BE2C (cell line): ENCODE measurements at regions not wholly inside any gene's neighbourhood (a gene's known extent, or its start where the extent isn't known, plus 50 kb on each side); places are given as distances from the start of the nearest gene placed in this dataset.

Experiments
- DNase-seq: peaks from one replicate; pipeline ENCODE4 v3.0.0-alpha.2; 2020
- H3K27me3 ChIP-seq: fragments of 250-450 bp; sonication (Bioruptor Pico); 2 replicates; pipeline ENCODE4 v1.5.1; 2020; ENCODE audit warnings: mild to moderate bottlenecking
- H3K36me3 ChIP-seq: fragments of 250-450 bp; sonication (Bioruptor Pico); 2 replicates; pipeline ENCODE4 v1.5.1; 2020; ENCODE audit warnings: mild to moderate bottlenecking
- H3K4me1 ChIP-seq: fragments of 250-450 bp; sonication (Bioruptor Pico); 2 replicates; pipeline ENCODE4 v1.5.1; 2020
- H3K4me3 ChIP-seq: 2 replicates; pipeline ENCODE4 v1.5.1; 2011; ENCODE audit warnings: low read depth, low read length
- H3K9me3 ChIP-seq: fragments of 250-450 bp; sonication (Bioruptor Pico); 2 replicates; pipeline ENCODE4 v1.5.1; 2020
- CTCF ChIP-seq: IDR thresholded peaks from 2 replicates; pipeline ENCODE4 v1.5.1; 2012; ENCODE audit warnings: mild to moderate bottlenecking, low read depth, low read length

- H3K36me3 ChIP-seq, result no peaks in the 10 kb centered on the region
- DNase-seq, result no peak
- H3K27me3 ChIP-seq, result no peaks in the 10 kb centered on the region
- H3K9me3 ChIP-seq, result no peaks in the 10 kb centered on the region
- TF ChIP-seq CTCF, result no peak
- H3K4me3 ChIP-seq, result no peak overlapping the region
- no peaks in the 10 kb centered on the region for H3K4me1 ChIP-seq
These were observed 216.2 kb upstream of the CHRNA7 start for GRCh38 chr15:31814082-31814481.

GRCh38 chr15:31815411-31816155 lies 214.7 kb upstream of the CHRNA7 start:
- Histone ChIP-seq H3K27me3 (0 out of 2 replicates have a peak, but pooled peaks cover 3% of the 10 kb centered on the region), H3K4me3 (no peak overlapping the region), H3K4me1 (no peaks in the 10 kb centered on the region), H3K9me3 (no peaks in the 10 kb centered on the region), H3K36me3 (no peaks in the 10 kb centered on the region)
- DNase-seq, result no peak
- no peak for TF ChIP-seq CTCF

- Histone ChIP-seq H3K27me3 (peaks cover 13% of the 10 kb centered on the region; the same call in 1 of the 2 replicates), H3K4me3 (no peak overlapping the region), H3K9me3 (no peaks in the 10 kb centered on the region), H3K4me1 (no peaks in the 10 kb centered on the region), H3K36me3 (no peaks in the 10 kb centered on the region)
- DNase-seq, result no peak
- no peak for TF ChIP-seq CTCF
These were observed 207.9 kb upstream of the CHRNA7 start for GRCh38 chr15:31822463-31822862.

GRCh38 chr15:31824024-31824423 lies 206.3 kb upstream of the CHRNA7 start:
- H3K36me3 ChIP-seq, result no peaks in the 10 kb centered on the region
- no peak for DNase-seq
- H3K27me3 ChIP-seq, result peaks cover 13% of the 10 kb centered on the region; the same call in 1 of the 2 replicates
- H3K9me3 ChIP-seq, result no peaks in the 10 kb centered on the region
- no peaks in the 10 kb centered on the region for H3K4me1 ChIP-seq
- no peak for TF ChIP-seq CTCF
- no peak overlapping the region for H3K4me3 ChIP-seq

GRCh38 chr15:31828594-31828993 lies 201.7 kb upstream of the CHRNA7 start:
- no peak overlapping the region for H3K4me3 ChIP-seq
- no peak for TF ChIP-seq CTCF
- no peaks in the 10 kb centered on the region; the same call in 1 of the 2 replicates for H3K27me3 ChIP-seq
- no peaks in the 10 kb centered on the region for H3K9me3 ChIP-seq
- no peaks in the 10 kb centered on the region for H3K36me3 ChIP-seq
- H3K4me1 ChIP-seq, result no peaks in the 10 kb centered on the region
- DNase-seq, result no peak

- H3K4me1 ChIP-seq, result no peaks in the 10 kb centered on the region
- no peaks in the 10 kb centered on the region for H3K36me3 ChIP-seq
- H3K4me3 ChIP-seq, result no peak overlapping the region
- peaks cover 4% of the 10 kb centered on the region; the same call in 1 of the 2 replicates for H3K27me3 ChIP-seq
- no peak for DNase-seq
- H3K9me3 ChIP-seq, result no peaks in the 10 kb centered on the region
- TF ChIP-seq CTCF, result no peak
These were observed 199.7 kb upstream of the CHRNA7 start for GRCh38 chr15:31830591-31830990.
